ENCODE measurements at regions not wholly inside any gene's neighbourhood (a gene's known extent, or its start where the extent isn't known, plus 50 kb on each side); places are given as distances from the start of the nearest gene placed in this dataset.

GRCh38 chr10:29199339-29199738 lies 89.5 kb upstream of the LYZL1 start:
- no peaks in the 10 kb centered on the region for H3K27me3 ChIP-seq (ENCODE audit: control insufficient read depth, low read length)
- H3K4me1 ChIP-seq (ENCODE audit: control insufficient read depth, low read length): no peaks in the 10 kb centered on the region
- no peaks in the 10 kb centered on the region for H3F3A ChIP-seq (ENCODE audit: control insufficient read depth, insufficient read depth)
- no peaks in the 10 kb centered on the region for H3K9me2 ChIP-seq (replicated peaks; ENCODE audit: control insufficient read depth, low read length)
- H3K27ac ChIP-seq (ENCODE audit: low read depth, low read length): no peak overlapping the region
- no peak overlapping the region for H3K4me2 ChIP-seq (ENCODE audit: low read length)
- no peak for TF ChIP-seq CTCF (IDR thresholded peaks at IDR 0.05; ENCODE audit: low read depth, low read length, poor library complexity, severe bottlenecking)
- TF ChIP-seq EZH2phosphoT487 (IDR thresholded peaks at IDR 0.05; ENCODE audit: borderline replicate concordance, low read length): no peak
- no peaks in the 10 kb centered on the region for H3K9me3 ChIP-seq (ENCODE audit: control insufficient read depth, insufficient read depth, low read length)
- no peak overlapping the region for H3K4me3 ChIP-seq (ENCODE audit: low read length)
- no peaks in the 10 kb centered on the region for H3K79me2 ChIP-seq (ENCODE audit: control insufficient read depth, low read length)
- no peaks in the 10 kb centered on the region for H4K20me1 ChIP-seq (ENCODE audit: control insufficient read depth, insufficient read depth, low read depth, low read length)
- H3K36me3 ChIP-seq (ENCODE audit: control insufficient read depth, low read length): no peaks in the 10 kb centered on the region

- Histone ChIP-seq H3K4me2 (ENCODE audit: low read length) (no peak overlapping the region), H3K27me3 (ENCODE audit: control insufficient read depth, low read length) (no peaks in the 10 kb centered on the region), H3K9me2 (replicated peaks; ENCODE audit: control insufficient read depth, low read length) (no peaks in the 10 kb centered on the region), H3K79me2 (ENCODE audit: control insufficient read depth, low read length) (no peaks in the 10 kb centered on the region), H3F3A (ENCODE audit: control insufficient read depth, insufficient read depth) (no peaks in the 10 kb centered on the region), H3K9me3 (ENCODE audit: control insufficient read depth, insufficient read depth, low read length) (no peaks in the 10 kb centered on the region), H3K4me1 (ENCODE audit: control insufficient read depth, low read length) (no peaks in the 10 kb centered on the region), H3K36me3 (ENCODE audit: control insufficient read depth, low read length) (no peaks in the 10 kb centered on the region), H4K20me1 (ENCODE audit: control insufficient read depth, insufficient read depth, low read depth, low read length) (no peaks in the 10 kb centered on the region), H3K27ac (ENCODE audit: low read depth, low read length) (no peak overlapping the region), H3K4me3 (ENCODE audit: low read length) (no peak overlapping the region)
- no peak for TF ChIP-seq EZH2phosphoT487 (IDR thresholded peaks at IDR 0.05; ENCODE audit: borderline replicate concordance, low read length)
- TF ChIP-seq CTCF (IDR thresholded peaks at IDR 0.05; ENCODE audit: low read depth, low read length, poor library complexity, severe bottlenecking): no peak
These were observed 88.8 kb upstream of the LYZL1 start for GRCh38 chr10:29199941-29200679.

GRCh38 chr10:29202386-29202940 lies 86.4 kb upstream of the LYZL1 start:
- H4K20me1 ChIP-seq (ENCODE audit: control insufficient read depth, insufficient read depth, low read depth, low read length): no peaks in the 10 kb centered on the region
- H3F3A ChIP-seq (ENCODE audit: control insufficient read depth, insufficient read depth): no peaks in the 10 kb centered on the region
- TF ChIP-seq EZH2phosphoT487 (IDR thresholded peaks at IDR 0.05; ENCODE audit: borderline replicate concordance, low read length): no peak
- TF ChIP-seq CTCF (IDR thresholded peaks at IDR 0.05; ENCODE audit: low read depth, low read length, poor library complexity, severe bottlenecking): no peak
- no peak overlapping the region for H3K27ac ChIP-seq (ENCODE audit: low read depth, low read length)
- no peaks in the 10 kb centered on the region for H3K9me2 ChIP-seq (replicated peaks; ENCODE audit: control insufficient read depth, low read length)
- H3K4me1 ChIP-seq (ENCODE audit: control insufficient read depth, low read length): no peaks in the 10 kb centered on the region
- H3K9me3 ChIP-seq (ENCODE audit: control insufficient read depth, insufficient read depth, low read length): no peaks in the 10 kb centered on the region
- H3K4me2 ChIP-seq (ENCODE audit: low read length): no peak overlapping the region
- no peaks in the 10 kb centered on the region for H3K79me2 ChIP-seq (ENCODE audit: control insufficient read depth, low read length)
- no peaks in the 10 kb centered on the region for H3K27me3 ChIP-seq (ENCODE audit: control insufficient read depth, low read length)
- H3K4me3 ChIP-seq (ENCODE audit: low read length): no peak overlapping the region
- no peaks in the 10 kb centered on the region for H3K36me3 ChIP-seq (ENCODE audit: control insufficient read depth, low read length)

Measured in DOHH2 (cell line).